ENCODE measurements at regions not wholly inside any gene's neighbourhood (a gene's known extent, or its start where the extent isn't known, plus 50 kb on each side); places are given as distances from the start of the nearest gene placed in this dataset.

DNA sequence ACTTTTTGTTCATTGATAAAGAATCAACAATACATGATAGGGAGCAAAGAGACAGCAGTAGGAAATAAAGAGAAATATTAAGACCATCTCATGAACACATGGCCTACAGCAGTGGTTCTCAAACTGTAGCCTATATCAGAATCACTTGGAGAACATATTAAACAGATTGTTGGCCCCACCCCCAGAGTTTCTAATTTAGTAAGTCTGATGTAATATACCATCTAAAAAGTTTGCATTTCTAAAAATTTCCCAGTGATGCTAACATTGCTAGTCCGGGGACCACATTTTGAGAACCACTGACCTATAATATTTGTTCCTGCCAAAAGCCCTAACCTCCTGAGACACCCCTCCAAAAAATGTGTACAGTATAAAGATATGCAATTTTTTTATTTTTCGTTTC, 306.2 kb upstream of the NREP start:
- TF ChIP-seq POLR2AphosphoS5 (IDR thresholded peaks at IDR 0.05) = no peak
- TF ChIP-seq EP300 (IDR thresholded peaks at IDR 0.05; ENCODE audit: low read depth) = no peak
- TF ChIP-seq, protein P1, sequence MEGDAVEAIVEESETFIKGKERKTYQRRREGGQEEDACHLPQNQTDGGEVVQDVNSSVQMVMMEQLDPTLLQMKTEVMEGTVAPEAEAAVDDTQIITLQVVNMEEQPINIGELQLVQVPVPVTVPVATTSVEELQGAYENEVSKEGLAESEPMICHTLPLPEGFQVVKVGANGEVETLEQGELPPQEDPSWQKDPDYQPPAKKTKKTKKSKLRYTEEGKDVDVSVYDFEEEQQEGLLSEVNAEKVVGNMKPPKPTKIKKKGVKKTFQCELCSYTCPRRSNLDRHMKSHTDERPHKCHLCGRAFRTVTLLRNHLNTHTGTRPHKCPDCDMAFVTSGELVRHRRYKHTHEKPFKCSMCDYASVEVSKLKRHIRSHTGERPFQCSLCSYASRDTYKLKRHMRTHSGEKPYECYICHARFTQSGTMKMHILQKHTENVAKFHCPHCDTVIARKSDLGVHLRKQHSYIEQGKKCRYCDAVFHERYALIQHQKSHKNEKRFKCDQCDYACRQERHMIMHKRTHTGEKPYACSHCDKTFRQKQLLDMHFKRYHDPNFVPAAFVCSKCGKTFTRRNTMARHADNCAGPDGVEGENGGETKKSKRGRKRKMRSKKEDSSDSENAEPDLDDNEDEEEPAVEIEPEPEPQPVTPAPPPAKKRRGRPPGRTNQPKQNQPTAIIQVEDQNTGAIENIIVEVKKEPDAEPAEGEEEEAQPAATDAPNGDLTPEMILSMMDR (IDR thresholded peaks at IDR 0.05) = no peak
- no peak for TF ChIP-seq POLR2A (IDR thresholded peaks at IDR 0.05)
